ENCODE measurements at regions not wholly inside any gene's neighbourhood (a gene's known extent, or its start where the extent isn't known, plus 50 kb on each side); places are given as distances from the start of the nearest gene placed in this dataset.

DNA sequence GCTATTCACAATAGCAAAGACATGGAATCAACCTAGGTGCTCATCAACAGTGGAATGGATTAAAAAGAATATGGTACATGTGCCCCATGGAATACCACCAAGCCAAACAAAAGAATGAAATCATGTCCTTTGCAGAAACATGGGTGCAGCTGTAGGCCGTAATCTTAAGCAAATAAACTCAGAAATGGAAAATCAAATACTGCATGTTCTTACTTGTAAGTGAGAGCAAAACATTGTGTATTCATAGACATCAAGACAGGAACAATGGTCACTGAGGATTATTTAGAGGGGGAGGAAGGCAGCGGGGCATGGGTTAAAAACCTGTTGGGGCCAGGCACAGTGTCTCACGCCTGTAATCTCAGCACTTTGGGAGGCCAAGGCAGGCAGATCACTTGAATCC, 304.7 kb upstream of the ROBO2 start:
- H3K27me3 Mint-ChIP-seq (ENCODE audit: low read depth), result peaks cover 3% of the 10 kb centered on the region
- H3K4me1 Mint-ChIP-seq (ENCODE audit: low read depth), result peaks cover 5% of the 10 kb centered on the region
- no peak overlapping the region for H3K4me3 Mint-ChIP-seq (ENCODE audit: unreplicated experiment)
- DNase-seq (ENCODE audit: low spot score), result no peak
- H3K27ac Mint-ChIP-seq (ENCODE audit: unreplicated experiment), result no peak overlapping the region
- H3K36me3 Mint-ChIP-seq (ENCODE audit: low read depth), result no peaks in the 10 kb centered on the region
- peaks cover 3% of the 10 kb centered on the region for H3K9me3 Mint-ChIP-seq (ENCODE audit: low read depth)
- TF ChIP-seq, protein P1, sequence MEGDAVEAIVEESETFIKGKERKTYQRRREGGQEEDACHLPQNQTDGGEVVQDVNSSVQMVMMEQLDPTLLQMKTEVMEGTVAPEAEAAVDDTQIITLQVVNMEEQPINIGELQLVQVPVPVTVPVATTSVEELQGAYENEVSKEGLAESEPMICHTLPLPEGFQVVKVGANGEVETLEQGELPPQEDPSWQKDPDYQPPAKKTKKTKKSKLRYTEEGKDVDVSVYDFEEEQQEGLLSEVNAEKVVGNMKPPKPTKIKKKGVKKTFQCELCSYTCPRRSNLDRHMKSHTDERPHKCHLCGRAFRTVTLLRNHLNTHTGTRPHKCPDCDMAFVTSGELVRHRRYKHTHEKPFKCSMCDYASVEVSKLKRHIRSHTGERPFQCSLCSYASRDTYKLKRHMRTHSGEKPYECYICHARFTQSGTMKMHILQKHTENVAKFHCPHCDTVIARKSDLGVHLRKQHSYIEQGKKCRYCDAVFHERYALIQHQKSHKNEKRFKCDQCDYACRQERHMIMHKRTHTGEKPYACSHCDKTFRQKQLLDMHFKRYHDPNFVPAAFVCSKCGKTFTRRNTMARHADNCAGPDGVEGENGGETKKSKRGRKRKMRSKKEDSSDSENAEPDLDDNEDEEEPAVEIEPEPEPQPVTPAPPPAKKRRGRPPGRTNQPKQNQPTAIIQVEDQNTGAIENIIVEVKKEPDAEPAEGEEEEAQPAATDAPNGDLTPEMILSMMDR (IDR thresholded peaks at IDR 0.05), result no peak

DNA sequence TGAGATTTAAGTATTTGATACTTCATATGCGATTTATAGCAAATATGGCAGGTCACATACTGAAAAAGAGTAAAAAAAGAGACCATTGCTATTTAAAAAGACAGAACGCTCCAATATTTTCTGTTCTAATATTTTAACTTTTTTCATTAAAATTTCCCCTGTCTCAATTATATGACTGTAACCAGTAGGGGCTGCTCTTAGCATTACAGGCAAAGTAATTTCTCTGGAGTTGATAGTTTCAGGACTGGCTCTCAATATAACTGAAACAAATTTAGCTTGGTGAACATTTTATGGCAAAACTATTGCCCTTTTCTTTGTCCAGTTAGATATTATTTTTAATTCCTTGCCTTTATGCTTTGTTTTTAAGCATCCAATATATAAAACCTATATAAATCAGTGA, 286.3 kb upstream of the ROBO2 start:
- no peak for DNase-seq (ENCODE audit: low spot score)
- no peak overlapping the region for H3K4me3 Mint-ChIP-seq (ENCODE audit: unreplicated experiment)
- H3K9me3 Mint-ChIP-seq (ENCODE audit: low read depth), result no peaks in the 10 kb centered on the region
- TF ChIP-seq, protein P1 (IDR thresholded peaks at IDR 0.05), result peak; percentile 82
- no peaks in the 10 kb centered on the region for H3K36me3 Mint-ChIP-seq (ENCODE audit: low read depth)
- H3K27ac Mint-ChIP-seq (ENCODE audit: unreplicated experiment), result no peak overlapping the region
- H3K4me1 Mint-ChIP-seq (ENCODE audit: low read depth), result no peaks in the 10 kb centered on the region
- H3K27me3 Mint-ChIP-seq (ENCODE audit: low read depth), result no peaks in the 10 kb centered on the region

DNA sequence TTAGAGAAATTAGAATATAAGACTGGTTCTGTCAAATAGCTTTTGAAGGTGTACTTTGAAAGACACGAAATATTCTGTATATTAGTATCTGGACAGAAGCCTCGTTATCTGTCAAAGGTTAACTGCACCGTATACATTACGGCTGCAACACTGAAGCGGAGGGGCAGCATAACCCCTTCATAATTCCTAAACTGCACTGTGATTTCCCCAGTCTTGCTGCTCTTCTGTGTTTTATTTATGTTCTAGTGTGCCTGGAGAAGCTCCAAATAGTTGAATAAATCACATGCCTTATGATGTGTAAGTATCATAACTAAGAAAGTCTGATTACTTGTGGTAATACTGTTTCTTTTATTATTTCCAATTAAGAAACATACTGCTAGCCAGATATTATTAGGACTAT, 285.7 kb upstream of the ROBO2 start:
- no peak overlapping the region for H3K27ac Mint-ChIP-seq (ENCODE audit: unreplicated experiment)
- no peaks in the 10 kb centered on the region for H3K9me3 Mint-ChIP-seq (ENCODE audit: low read depth)
- DNase-seq (ENCODE audit: low spot score), result no peak
- TF ChIP-seq, protein P1 (IDR thresholded peaks at IDR 0.05), result no peak
- no peaks in the 10 kb centered on the region for H3K4me1 Mint-ChIP-seq (ENCODE audit: low read depth)
- H3K4me3 Mint-ChIP-seq (ENCODE audit: unreplicated experiment), result no peak overlapping the region
- H3K27me3 Mint-ChIP-seq (ENCODE audit: low read depth), result no peaks in the 10 kb centered on the region
- no peaks in the 10 kb centered on the region for H3K36me3 Mint-ChIP-seq (ENCODE audit: low read depth)

DNA sequence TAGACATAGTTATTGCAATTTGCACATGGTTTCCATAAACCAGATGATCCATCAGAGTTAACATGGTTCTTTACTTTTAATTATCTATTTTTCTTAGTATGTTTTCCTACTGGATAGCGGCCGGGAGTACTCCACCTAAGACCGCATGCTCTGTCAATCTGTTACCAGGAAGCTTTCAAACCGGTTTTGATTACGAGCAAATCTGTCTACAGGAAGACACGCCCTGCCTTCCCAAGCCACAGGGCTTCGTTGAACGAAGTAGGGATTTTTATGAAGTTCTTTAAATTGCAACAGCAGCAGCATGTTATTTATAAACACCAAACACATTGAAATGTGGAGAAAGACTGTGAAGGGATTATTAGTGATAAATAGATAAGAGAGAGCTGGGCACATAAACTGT, 283.3 kb upstream of the ROBO2 start:
- H3K27me3 Mint-ChIP-seq (ENCODE audit: low read depth), result no peaks in the 10 kb centered on the region
- H3K36me3 Mint-ChIP-seq (ENCODE audit: low read depth), result no peaks in the 10 kb centered on the region
- TF ChIP-seq, protein P1 (IDR thresholded peaks at IDR 0.05), result no peak
- H3K27ac Mint-ChIP-seq (ENCODE audit: unreplicated experiment), result no peak overlapping the region
- no peak for DNase-seq (ENCODE audit: low spot score)
- no peak overlapping the region for H3K4me3 Mint-ChIP-seq (ENCODE audit: unreplicated experiment)
- no peaks in the 10 kb centered on the region for H3K9me3 Mint-ChIP-seq (ENCODE audit: low read depth)
- H3K4me1 Mint-ChIP-seq (ENCODE audit: low read depth), result no peaks in the 10 kb centered on the region

DNA sequence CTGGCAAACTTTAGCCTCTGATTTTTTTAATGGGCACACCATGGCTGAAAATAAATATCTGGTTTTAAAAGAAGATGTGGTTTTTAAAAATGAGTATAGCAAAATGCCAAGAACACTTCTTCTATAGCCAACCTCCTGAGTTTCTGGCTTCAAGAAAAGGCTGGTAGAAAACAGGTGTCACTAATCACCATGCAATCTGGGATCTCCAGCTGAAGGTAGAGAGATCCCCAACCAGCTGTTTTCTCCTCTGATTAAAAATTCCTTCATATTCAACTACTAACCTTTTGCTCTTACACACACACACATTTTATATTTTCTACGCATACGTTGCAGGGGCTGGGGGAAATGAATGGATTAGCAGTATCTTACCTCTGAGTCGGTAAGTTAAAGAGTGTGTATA, 279.6 kb upstream of the ROBO2 start:
- Mint-ChIP-seq H3K4me1 (ENCODE audit: low read depth) (no peaks in the 10 kb centered on the region), H3K36me3 (ENCODE audit: low read depth) (no peaks in the 10 kb centered on the region), H3K4me3 (ENCODE audit: unreplicated experiment) (no peak overlapping the region), H3K9me3 (ENCODE audit: low read depth) (no peaks in the 10 kb centered on the region), H3K27me3 (ENCODE audit: low read depth) (peaks cover 3% of the 10 kb centered on the region), H3K27ac (ENCODE audit: unreplicated experiment) (no peak overlapping the region)
- DNase-seq (ENCODE audit: low spot score), result no peak
- TF ChIP-seq, protein P1 (IDR thresholded peaks at IDR 0.05), result no peak

Data from chondrocyte (in vitro differentiated cells).